GM19438 (cell line): ENCODE measurements at regions not wholly inside any gene's neighbourhood (a gene's known extent, or its start where the extent isn't known, plus 50 kb on each side); places are given as distances from the start of the nearest gene placed in this dataset.
"Not testable (repeated sequence)": the region's sequence is repeated elsewhere in the genome, so short reads cannot be mapped to it uniquely, and the experiment has no call there.

ENCODE experiments used
- ATAC-seq: cut with Tn5 transposase; IDR thresholded peaks from one replicate; pipeline ENCODE4 v1.9.1; 2021; ENCODE audit warnings: low read depth; ENCODE audit not compliant: unreplicated experiment

DNA sequence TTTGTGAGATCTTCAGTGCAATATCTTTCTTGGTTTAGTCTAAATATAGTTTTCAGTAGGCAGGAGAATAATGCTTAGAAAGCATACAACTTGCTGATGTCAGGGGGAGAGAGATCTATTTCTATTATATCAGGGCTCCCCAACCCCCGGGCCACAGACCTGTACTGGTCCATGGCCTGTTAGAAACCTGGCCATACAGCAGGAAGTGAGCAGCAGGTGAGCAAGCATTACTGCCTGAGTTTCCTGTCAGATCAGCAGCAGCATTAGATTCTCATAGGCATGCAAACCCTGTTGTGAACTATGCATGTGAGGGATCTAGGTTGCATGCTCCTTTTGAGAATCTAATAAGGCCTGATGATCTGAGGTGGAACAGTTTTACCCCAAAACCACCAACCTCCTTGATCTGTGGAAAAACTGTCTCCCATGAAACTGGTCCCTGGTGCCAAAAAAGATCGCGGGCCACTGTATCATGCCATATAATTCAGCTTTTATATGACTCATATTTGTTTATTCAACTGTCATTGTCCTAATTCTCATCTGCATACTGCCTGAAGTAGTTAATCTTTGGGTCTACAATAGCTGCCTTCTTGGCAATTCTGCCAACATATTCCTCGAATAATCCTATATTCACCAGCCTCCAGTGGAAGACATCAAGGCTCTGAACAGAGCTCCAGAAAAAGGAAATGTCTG is 163.6 kb upstream of the DYRK2 start:
- ATAC-seq: no peak

DNA sequence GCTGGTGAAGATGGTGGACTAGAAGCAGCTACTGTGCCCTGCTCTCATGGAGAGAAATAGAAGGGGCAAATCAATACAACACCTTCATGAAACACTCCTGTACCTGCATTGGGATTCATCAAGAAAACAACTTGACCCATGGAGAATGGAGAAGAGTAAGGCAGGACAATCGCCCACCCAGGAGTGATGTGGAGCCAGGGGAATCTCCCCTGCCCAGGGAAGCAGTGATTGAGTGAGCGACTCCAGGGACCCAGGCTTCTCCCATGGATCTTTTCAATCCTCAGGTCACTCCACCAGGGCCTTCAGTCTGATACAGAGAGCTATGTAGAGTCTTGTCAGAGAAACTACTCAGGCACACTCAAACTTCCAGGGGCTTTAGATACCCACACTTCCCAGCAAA is 161.9 kb upstream of the DYRK2 start:
- ATAC-seq: no peak

DNA sequence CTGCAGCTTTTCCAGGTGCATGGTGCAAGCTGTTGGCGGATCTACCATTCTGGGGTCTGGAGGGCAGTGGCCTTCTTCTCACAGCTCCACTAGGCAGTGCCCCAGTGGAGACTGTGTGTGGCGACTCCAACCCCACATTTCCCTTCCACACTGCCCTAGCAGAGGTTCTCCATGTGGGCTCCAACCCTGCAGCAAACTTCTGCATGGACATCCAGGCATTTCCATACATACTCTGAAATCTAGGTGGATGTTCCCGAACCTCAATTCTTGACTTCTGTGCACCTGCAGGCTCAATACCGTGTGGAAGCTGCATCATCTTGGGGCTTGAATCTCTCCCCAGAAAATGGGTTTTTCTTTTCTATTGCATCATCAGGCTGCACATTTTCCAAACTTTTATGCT is 160.2 kb upstream of the DYRK2 start:
- not testable (repeated sequence) for ATAC-seq

DNA sequence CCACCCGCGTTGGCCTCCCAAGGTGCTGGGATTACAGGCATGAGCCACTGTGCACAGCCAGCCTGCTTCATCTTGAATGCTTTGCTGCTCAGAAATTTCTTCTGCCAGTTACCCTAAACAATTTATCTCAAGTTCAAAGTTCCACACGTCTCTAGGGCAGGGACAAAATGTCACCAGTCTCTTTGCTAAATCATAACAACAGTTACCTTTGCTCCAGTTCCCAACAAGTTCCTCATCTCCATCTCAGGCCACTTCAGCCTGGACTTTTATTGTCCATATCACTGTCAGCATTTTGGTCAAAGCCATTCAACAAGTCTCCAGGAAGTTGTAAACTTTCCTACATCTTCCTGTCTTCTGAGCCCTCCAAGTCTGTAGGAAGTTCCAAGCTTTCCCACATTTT is 159.5 kb upstream of the DYRK2 start:
- ATAC-seq: no peak

DNA sequence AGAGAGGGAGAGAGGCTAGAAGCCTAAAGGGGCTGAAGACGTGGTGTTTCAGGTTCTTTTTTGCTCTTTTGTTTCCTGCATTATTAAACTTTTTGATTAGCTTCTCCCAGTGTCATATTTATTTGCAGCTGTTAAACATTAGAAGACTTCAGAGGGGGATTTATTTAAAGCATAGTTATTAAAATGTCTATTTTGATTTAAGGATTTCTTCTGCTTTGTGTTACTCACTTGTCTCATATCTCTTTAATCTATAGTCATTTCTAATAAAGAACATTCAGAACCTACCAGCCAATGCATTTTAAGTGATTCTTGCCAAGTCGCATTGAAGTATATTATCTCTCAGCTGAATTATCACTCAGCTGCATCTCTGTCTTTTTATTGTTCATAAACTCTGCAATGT is 152.0 kb upstream of the DYRK2 start:
- ATAC-seq: no peak

DNA sequence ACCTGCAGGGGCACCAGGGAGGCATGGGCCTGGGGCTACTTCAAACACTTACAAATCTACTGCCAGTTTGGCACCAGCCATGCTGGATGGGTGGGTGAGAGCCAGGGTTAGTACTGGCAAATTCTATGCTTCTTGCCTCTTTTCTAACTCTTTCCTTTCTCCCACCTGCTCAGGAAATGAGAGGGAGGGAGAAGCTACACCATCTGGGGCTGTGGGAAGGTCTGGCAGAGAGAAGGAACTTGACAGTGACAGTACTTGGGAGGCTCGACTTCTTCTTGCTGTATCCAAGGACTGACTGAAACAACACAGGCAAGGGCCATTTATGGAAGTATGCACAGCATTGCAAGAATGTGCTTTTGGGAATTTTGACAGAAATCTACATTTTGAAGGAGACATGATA is 149.6 kb upstream of the DYRK2 start:
- ATAC-seq: no peak

DNA sequence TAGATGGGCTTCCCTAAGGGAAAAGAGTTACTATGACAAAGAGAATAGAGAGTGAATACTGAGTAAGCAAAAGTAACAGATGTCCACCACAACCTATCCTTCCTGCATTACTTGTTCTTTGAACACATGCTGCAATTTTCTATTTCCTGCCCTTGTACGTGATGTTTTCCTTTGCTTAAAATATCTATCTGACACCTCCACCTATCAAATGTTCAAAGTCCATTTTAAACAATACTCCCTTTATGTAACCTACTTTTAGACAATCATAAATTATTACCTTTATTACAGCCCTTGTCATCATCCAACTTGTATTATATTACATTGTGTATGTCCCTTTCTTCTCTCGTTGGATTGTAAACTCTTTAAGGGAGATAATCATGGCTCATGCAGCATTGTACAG is 147.2 kb upstream of the DYRK2 start:
- no peak for ATAC-seq

DNA sequence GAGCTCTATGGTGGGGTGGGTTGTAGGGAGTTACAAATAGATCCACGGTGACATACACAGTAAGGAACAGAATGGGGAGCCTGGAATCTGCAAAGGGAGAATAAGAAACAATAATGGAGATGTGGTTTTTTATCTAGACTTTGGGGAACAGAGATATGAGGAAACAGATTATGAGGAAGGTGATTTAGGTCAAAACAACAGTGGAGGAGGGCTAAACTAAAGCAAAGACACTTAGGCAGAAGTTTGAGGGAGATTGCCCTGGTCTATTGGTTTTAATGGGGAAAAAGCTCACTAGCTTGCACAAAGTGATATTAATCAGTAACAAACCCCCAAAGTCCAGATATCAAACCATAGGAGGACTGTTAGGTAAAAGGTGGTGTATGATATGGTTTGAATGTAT is 144.5 kb upstream of the DYRK2 start:
- ATAC-seq: no peak

DNA sequence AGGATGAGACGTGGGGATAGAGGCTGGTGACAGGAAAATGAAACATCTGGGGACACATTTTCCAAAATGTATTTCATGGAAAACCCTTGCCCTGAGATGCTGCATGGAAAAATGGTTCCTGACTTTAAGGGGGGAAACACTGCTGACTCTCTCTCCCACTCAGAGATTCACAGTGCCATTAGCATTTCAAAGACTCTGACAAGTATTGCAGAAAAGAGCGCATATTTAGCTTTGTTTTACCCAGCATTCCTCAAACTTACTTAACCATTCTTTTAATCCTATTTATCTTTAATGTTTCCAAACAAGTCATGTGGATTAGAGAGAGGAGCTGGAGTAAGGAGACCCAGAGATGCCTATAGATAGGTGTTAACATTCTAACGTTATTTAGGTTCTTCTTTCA is 141.8 kb upstream of the DYRK2 start:
- no peak for ATAC-seq

DNA sequence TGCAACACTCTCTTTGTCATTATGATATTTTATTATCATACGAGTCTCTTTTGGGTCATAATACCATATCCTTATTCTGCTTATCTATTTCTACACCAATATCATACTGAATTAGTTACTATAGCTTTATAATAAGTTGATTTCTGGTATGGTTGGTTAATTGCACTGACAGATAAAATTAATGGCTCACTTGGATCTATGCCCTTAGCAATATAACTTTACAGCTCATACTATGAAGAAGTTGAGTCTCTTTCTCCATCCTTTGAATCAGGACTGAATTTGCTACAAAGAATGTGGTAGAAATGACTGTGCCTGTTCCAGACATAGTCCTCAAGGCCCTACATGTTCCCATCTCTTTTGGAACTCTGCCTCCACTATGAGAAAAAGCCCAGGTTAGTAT is 139.7 kb upstream of the DYRK2 start:
- ATAC-seq: no peak

DNA sequence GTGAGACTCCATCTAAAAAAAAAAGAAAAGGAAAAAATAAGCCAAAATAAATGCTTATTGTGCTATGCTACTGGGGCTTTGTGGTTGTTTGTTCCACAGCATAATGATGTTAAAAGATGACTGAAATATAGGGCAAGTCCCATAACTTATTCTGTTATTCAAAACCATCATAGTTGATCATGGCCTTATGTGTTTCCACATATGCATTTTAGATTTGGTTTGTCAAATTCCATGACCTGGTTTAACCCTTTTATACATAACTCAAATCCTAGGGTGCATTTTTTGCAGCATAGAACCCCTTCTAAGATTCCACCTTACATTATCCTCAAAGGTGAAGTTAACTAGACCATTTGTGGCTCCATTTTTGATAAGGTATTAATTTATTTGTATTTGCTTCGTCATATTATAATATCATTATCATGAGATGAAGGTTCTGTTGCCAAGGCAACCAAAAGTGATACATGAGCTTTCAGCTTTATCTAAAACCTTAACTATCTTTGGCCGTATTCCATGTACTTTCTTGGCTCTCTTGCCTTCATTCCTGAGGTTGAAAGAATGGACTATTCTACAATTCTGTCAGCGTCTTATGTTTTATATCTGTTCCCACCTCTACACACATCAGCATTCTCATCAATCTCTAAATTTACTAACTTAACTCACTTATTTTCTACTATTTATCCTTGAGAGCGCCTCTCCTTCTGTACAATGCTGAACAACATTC is 138.7 kb upstream of the DYRK2 start:
- no peak for ATAC-seq

DNA sequence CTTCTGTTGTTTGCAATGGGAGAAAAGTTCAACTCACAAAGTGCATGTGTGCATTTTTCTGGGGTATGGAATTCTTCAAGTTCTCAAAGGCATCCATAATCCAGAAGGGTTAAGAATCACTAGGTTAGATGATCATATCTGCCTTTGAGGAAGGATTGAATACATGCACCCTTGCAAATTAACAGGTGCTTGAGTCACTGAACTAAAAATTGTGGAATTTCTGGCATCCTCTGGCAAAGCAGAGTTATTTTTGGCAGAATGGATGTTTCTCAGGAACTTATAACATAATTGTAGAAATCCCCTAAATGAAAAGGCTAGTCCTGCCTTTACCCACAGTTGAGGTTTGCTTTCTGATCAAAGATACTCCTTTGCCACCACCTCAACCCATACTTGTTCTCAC is 136.5 kb upstream of the DYRK2 start:
- no peak for ATAC-seq

DNA sequence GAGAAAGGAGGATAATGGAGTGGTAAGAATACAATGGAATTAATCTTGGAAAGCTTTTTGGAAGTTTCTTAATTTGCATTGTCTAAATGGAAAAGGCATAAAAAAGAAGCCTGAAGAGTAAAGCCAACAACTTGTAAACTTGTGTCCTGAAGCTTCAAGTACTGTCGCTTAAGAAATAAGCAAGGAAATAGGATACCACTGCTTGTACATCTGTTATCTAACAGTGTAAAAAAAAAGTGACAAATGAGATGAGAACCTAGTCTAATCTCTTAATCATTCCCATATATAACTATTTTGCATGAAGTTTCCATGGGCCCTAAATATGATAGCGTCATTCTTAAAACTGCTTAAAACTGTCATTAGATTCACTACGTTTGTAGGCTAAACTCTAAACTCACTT is 134.0 kb upstream of the DYRK2 start:
- ATAC-seq: no peak

DNA sequence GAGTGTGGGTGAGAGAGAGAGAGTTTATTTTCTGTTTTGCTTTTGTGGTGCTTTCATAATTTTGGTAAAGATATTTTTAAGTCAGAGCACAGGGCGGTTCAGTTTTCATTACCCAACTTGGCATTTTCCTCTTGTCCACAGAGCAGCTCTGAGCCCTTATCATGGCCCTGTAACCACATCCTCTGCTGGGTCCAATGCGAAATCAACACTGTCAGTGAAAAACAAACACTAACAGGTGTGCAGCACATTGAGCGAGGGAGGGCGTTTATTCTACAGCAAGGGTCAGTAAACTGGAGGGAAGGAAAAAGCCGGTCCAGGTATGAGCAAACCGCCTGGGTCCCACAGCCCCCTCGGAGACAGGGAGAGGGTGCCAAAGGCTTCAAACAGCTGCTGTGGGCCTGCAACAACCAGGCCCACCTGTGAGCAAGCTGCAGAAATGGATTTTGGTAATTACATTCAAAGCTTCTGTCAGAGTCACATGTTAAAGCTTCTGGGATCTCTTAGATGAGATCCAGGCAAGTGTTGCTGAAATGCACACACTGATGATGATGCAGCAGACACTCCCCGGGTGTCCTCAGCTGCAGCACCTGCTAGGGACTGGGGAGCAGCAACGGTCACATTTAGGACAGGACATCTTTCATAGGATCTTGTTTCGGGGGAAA is 132.7 kb upstream of the DYRK2 start:
- peak; percentile 94 for ATAC-seq

DNA sequence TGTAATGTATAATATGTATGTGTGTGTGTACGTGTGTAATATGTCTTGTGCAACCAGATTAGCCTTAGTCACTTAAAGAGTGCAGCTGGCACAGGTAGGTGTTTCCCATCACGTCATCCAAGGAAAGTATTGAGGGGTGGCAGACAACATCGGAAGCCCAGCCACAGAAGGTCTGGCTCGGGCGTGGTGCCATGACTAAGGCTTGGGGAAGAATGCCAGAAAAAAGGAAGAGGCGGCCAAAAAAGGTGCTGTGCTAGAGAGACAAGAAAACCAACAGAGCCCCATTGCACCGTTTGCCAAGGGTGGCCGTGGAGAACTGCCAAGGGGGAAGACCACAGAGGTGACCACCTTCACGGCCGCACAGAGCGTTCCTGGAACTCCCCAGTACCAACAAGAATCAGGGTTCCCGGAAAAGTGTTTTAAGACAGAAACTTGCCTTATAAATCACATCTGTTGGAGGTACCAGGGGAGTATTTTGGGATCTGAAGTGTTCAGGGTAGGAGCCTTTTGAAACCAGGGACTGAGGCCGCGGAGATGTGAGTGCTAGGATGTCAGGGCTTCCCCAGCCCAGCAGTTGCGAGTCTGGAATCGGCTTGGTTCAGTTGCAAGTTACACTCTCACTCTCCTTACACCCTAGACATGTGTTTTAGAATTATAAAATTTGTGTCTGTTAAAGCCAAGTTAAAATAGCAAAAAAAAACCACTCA is 131.2 kb upstream of the DYRK2 start:
- no peak for ATAC-seq

DNA sequence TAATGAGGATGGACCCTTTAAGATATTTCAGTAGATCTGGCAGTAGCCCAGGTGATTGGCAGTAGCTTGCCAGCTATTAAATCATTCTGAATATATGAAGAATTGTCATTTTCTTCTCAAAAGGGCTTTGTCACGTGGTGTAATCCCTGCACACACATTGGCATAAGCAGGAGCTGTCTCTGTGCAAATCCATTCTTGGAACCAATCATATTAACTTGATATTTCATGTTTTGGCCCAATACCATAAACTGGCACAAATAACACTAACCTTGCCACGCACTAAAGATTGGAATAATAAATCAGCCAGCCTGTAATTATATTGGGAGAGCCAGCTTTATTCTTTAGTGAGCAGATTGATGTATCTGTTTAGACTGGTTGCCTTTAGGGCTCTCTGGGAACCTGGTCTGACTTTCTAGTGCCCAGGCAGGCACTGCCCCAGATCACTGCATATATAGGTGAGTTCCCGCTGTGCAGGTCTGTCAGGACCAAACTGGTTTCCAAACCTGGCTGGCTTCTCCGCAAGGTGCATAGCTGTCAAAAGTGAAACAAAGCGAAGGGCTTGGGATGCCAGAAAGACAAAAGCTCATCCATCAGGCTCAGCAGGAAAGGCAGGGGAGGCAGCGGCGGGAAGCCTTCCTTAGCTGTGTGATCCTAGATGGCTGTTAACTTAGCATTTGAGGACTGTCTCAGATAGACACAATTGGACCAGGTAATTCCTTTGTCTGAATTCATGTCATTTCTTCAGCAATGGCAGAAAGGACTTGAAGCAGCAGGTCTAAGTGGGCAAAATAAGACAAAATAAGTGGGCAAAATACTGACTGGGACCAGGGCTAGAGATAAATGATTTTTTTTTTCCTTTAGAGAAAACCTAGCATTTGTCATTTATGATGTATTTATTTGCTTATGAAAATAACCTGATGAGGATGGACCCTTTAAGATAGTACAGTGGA is 128.8 kb upstream of the DYRK2 start:
- no peak for ATAC-seq

DNA sequence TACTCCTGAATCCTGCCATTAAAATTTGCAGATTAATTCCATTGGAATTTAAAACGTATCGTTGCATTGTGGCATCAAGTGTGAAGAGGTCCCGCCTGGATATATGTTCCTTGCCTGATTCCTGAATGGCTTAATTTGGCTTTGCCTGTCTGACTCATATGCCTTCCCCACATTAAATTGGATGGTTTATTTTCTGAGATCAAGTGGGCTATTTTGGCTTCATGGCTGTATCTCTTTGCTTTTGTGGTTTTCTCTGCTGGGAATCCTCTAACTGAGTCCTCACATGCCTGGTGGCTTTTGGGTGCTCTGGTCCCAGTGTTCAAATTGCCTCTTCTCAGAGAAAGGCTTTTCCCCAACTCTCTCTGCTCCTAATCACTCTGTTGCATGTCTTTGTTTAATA is 127.9 kb upstream of the DYRK2 start:
- ATAC-seq: no peak

DNA sequence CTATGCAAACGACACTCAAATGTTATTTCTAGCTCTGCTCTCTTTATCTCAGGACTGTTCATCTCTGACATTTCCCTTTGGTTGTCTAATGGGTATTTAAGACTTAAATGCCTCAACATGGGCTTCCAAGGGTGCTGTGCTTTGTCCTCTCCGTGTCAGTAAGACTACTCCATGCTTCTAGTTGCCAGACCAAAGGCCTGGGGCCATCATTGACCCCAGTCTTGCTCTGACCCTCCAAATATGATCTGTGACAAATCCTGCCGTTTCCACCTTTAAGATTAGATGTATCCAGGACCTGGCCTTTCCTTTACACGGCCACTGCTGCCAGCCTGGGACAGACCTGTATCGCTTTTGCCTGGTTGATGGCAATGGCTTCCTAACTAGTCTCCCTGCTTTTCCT is 126.3 kb upstream of the DYRK2 start:
- ATAC-seq: no peak

DNA sequence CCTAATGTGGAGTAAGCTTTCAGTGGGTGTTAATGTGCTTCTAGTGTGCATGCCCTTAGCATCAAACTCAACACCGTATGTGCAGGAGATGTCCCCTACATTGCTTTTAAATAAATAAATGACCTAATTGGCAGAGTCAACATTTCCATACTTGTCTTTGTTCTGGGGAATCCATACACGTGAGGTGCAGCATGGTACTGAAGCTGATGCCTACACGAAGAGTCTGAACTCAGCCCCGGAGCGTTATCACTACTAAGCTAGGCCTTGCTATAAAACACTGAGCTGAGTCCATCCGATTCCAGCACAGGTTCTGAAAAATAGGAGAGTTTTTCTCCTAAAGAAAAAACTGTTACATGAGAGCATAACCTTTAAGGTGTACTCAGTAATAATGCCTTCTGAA is 125.0 kb upstream of the DYRK2 start:
- ATAC-seq: no peak

DNA sequence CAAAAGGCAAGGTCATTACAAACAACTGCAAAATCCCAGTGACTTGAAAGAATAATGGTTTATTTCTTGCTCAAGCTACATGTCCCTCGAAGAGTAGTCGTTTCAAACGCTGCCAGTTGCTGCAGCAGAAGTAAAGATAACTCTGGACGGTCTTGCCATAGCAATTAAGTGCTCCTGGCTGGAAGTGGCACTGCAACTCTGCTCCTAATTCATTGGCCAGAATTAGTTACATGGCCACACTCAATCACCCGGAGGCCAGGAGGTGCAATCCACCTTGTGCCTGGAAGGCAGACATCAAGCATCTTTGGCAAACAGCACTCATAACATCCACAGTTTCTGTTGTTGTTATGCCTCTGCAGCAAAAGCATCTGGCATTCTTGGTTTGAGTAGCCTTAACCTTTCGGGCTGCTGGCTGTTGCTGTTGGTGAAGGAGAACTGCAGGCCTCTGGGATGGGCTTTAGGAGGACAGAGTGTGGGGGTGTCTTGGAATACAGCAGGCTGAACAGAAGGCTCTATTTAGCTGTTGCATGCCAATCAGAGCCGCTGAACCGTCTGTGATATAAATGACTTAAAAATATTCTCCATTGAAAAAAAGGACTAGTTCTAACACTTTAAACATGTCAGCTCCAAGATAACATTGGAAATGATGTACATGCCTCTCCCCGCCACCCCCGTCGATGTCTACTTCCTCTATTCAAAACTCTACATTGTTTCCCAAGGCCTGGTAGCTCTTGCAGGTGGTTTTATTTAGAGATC is 123.5 kb upstream of the DYRK2 start:
- no peak for ATAC-seq
